SU-DHL-6 (cell line): ENCODE measurements at regions not wholly inside any gene's neighbourhood (a gene's known extent, or its start where the extent isn't known, plus 50 kb on each side); places are given as distances from the start of the nearest gene placed in this dataset.

ENCODE experiments used
- CTCF ChIP-seq: fragments of 200-600 bp; sonication (generic); IDR thresholded peaks from one replicate; pipeline ENCODE4 v1.5.1; 2017; ENCODE audit warnings: antibody characterized with exemption, mild to moderate bottlenecking, low read length, moderate library complexity; ENCODE audit not compliant: insufficient read depth, poor library complexity, severe bottlenecking
- EZH2phosphoT487 ChIP-seq: fragments of 200-600 bp; sonication (generic), shearing (Covaris generic); conservative IDR thresholded peaks from 2 replicates; pipeline ENCODE4 v1.6.1; 2018; ENCODE audit warnings: mild to moderate bottlenecking, antibody characterized with exemption, low read length, moderate library complexity, mixed read lengths

- no peak for TF ChIP-seq CTCF
- TF ChIP-seq EZH2phosphoT487, result no peak
These were observed 468.1 kb upstream of the CHST9 start for GRCh38 chr18:27653247-27653646.
